Inflammatory macrophage (primary cell): ENCODE measurements at regions not wholly inside any gene's neighbourhood (a gene's known extent, or its start where the extent isn't known, plus 50 kb on each side); places are given as distances from the start of the nearest gene placed in this dataset.
"Not testable (repeated sequence)": the region's sequence is repeated elsewhere in the genome, so short reads cannot be mapped to it uniquely, and the experiment has no call there.

Source experiments
- DNase-seq, 2 donors: peaks; one replicate each; pipeline ENCODE4 v3.0.0-alpha.2; 2020 to 2022

GRCh38 chr16:59959311-59959710 is 1225.2 kb upstream of the GOT2 start:
- no peak for DNase-seq

DNA sequence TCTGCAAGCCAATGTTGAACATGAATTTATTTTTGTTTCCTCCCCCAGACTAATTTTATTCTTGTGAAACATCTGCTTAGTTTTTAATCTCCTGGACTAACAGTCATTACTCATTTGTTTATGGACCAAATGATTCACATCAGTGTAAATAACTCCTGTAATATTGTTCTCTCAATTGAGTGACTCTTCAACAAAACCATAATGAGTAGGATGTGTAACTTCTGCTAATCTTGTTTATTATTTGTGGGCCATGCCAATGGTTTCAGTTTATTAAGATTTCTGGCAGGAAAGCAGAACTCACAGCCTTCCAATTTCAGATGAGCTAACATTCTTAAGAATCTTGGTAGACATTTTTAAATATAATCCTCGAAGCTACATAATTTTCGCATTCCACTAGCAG is 1216.3 kb upstream of the GOT2 start:
- DNase-seq, result no peak

- DNase-seq, result not testable (repeated sequence)
Observed at GRCh38 chr16:59944041-59944440, 1209.9 kb upstream of the GOT2 start.

GRCh38 chr16:59941594-59941993 is 1207.5 kb upstream of the GOT2 start:
- DNase-seq, result no peak

- DNase-seq, result no peak
Observed at GRCh38 chr16:59920054-59920453, 1185.9 kb upstream of the GOT2 start.

- DNase-seq, result no peak
Observed at GRCh38 chr16:59913666-59914065, 1179.5 kb upstream of the GOT2 start.

DNA sequence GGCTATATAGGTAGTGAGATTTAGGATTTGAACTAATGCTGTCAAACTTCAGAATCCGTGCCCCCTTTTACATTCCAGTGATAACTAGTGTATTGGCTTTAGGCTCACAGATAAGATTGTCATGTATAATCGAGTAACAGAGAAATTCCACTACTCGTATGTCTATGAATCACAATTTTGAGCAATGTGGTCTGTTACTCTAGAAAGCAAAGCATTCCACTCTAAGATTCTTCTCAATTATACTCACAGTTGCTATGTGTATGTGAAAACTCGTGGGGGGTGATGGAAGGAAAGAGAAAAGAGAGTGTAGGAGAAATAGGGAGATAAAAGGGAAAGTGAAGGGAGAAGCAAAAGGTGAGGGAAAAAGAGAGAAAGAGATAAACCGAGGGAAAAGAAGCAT is 1175.1 kb upstream of the GOT2 start:
- DNase-seq, result no peak

- no peak for DNase-seq
Observed at GRCh38 chr16:59907611-59908010, 1173.5 kb upstream of the GOT2 start.

GRCh38 chr16:59905606-59906005 is 1171.5 kb upstream of the GOT2 start:
- DNase-seq, result no peak

DNA sequence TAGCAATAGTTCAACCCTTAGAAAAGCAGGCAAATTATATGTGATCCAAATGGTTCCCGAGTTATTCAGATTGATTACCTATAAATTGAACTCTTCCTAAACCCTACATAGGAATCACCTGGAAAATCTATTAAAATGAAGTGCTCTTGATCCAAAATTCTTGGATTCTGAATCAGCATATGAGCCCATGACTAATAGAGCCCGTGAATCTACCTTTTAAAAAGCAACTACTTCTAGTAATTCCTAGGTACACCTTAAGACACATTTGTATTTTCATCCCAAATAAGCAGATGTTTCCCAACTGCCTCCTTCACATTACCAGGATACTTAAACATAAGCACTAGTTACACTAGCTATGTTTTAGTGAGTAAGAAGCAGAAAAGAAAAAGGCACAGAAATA is 1171.0 kb upstream of the GOT2 start:
- no peak for DNase-seq

DNA sequence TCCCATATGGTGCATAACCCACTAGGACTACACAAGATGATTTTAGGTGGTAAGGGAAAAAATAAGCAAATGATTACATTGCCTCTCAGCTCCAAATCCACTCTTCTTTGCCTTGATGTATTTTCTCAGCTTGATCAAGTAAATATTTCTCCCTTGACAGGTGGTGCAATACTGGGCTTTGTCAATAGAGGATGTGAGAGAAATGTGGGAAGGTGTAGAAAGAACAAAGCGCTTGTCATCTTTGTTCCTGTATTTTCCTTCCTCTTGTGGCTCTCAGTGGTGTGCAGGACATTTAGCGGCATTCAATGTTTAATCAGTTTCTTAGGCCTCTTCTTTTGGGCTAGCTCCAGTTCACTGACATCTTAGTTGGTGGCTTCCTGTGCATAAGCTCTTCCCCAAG is 1165.8 kb upstream of the GOT2 start:
- peak; percentile 20 to 29 for DNase-seq

GRCh38 chr16:59892376-59892775 is 1158.3 kb upstream of the GOT2 start:
- DNase-seq, result no peak

DNA sequence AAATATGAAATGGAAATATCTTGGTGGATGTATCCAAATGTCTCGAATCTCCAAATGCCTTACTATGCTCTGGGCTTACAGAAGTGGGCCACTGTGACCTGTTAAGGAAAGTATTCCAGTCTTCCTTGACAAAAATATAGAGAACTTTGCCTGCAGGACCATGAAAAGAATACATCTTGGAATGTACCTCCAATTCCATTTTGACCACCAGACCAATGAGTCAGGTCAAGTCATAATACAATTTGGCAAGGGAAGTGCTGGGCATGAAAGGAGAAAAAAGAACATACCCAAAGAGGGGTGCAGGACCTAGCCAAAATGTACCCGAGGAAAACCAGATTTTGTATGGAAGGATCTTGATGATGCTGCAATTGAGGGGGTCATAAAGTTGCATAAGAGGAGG is 1153.7 kb upstream of the GOT2 start:
- DNase-seq, result no peak

DNA sequence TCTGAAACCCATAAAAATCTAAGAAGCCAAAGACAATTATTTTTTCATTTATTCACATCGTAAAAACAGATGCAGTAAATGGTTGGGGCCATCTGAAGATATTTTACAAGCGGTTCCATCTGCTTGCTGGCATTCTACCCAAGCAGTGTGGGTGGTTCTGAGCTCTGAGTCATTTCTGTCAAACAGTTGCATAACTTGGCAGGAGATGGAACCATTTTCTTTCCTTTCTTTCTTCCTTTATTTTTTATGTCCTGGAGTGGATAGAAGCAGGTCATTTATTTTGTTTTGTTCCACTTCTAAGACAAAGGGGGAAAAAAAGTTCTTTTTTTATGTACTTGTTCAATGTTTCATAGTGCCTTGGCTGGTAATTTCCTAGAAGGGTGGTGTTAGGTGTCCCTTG is 1151.9 kb upstream of the GOT2 start:
- DNase-seq, result peak; percentile 22 to 36

- peak in 1 of 2 donors; percentile 28 for DNase-seq
Observed at GRCh38 chr16:59881376-59881775, 1147.3 kb upstream of the GOT2 start.

GRCh38 chr16:59880611-59881010 is 1146.5 kb upstream of the GOT2 start:
- no peak for DNase-seq

DNA sequence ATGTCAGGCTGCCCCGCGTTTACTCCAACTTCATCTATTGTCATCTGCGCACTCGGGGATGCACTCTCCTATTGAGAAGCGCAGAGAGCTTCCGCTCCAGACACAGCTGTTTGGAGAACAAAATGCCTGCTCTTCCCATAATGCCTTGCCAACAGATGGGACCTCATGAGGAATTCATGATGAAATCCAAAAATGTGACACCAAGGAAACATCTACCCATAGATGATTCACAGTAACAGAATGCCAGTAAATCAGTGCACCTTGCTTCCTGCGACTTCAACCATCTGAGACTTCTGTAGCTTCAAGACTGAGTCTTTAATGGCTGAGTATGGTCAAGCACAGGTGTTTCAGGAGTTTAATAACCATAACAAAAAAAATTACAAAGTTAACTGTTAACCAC is 1144.9 kb upstream of the GOT2 start:
- no peak for DNase-seq

- DNase-seq, result no peak
Observed at GRCh38 chr16:59878479-59878878, 1144.4 kb upstream of the GOT2 start.

DNA sequence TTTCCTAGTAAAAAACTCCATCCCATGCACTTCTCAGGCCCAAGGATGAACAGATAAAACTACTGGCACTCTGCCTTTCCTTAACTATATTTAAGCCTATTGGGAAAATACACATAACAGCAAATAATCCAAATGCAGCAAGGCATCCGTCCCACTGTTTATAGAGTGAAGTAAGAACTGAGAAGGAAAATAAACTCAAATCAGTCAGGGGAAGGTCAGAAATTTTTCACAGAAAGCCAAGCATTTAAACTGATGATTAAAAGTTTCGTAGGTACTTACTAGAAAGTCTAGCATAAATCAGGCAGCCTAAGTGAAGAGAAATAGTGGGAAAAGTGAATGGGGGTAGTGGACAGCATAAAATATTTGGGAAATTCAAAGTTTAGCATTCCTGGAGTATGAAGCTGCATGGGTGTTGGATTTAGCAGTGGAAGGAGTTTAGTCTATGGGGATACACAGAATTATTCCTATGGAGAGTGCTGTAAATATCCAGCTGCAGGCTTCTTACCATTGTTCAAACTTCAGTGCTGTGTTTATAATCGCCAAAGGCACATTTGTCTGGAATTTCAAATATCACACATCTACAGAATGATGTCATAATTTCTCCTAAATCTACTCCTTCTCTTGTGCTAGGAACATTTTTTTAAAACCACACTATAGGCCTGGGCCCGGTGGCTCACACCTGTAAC is 1131.0 kb upstream of the GOT2 start:
- no peak for DNase-seq

DNA sequence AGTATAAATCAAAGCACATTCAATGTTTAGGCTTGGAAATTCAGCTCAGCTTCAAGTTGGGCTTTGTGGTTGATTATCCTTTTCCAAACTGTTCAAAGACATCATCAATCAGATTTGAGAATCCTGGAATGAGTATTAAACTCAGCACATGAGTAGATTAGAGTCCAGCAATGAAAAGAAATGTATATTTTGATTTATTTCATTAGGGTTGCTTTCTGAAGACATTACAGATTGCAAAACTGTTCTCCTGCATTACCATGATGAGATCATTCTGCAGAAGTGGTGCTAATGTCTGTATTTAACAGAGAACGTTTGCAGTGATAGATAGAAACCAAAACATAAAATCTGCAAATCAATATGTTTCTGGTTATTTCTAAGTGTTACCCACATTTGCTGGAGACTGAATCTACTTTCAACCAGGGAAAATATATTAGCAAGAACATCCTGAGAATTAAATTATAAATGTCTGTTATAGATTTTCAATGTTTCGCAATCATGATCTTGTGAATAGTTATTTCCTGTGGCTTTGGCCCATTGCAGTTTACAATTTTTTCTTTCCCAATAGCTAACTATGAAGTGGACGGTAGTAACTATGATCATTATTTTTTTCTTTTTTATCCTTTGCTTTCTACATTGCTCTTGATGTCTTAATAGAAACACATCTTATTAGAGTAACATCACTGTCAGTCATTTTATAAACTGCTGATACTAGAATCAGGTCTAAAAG is 1125.7 kb upstream of the GOT2 start:
- DNase-seq, result no peak

DNA sequence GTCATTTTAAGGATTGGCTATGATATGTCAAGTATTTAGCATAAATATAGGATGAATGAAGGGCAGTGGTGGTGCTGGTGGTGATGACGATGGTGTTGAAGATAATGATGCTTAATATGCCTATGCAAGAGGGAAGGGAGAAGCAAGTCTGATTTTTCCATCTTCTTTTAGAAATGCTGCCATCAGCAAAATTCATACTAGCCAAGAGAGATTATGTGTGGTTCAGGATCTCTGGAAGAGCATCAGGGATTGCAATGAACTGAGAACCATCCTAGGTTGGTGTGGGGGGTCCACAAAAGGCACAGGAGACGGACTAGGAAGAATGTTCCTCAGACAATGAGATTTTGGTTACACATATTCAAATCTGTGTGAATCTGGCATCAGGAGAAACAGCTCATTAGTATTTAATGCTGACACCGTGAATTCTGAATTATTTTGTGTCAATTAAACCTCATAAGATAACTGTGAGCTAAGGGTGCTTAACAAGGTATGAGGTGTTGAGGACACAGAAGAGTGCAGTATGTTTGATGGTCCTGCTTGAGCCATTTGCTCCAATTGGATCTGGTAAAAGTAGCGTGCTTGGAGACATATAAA is 1120.8 kb upstream of the GOT2 start:
- DNase-seq, result no peak

DNA sequence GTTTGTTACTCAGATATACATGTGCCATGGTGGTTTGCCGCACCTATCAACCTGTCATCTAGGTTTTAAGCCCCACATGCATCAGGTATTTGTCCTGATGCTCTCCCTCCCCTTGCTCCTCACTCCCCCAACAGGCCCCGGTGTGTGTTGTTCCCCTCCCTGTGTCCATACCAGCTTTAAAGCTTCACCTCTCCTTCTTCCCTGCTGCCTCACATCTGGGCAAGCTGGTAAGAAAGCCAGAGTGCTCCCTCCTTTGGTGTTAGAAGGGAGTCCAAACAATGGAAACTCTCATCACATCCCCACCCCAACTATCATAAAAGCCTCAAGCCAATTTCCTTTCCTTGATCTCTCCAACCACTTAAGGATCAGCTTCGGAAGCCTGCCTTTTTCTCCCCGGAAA is 1115.6 kb upstream of the GOT2 start:
- no peak for DNase-seq

DNA sequence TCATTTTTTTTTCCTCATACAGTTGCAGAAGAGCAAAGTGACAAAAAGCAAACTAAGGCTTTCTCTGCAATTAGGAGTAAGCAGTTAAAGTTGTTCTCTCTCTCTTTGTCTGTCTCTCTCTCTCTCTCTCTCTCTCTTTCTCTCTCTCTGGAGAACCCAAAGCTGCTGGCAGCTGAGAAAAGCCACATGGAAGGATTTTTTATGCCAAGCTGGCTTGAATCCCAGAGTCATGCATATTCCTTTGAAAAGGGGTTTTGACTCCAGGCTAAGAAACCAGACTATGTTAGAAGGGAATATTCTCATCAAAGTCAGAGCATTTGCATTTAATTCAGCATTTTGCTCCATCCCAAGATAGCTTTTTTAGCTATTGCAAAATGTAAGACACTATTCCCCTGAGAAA is 1114.2 kb upstream of the GOT2 start:
- DNase-seq, result no peak

DNA sequence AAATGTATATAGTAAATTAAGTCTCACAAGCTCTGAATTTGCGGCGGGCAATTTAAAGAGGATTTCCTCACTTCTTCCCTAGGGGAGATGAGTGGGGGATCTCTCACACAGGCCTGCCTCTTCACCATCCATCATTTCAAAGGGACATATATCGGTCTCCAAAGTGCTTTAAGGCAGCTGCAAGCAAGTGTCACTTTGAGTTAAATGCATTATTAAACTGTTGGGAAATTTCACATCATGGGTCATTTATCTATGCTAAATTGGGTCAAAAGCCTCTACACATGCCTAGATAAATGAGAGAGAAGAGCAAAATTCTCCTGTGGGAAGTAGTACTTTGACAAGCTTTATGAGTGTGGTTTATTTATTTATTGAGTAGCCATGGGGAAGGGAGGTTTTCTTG is 1106.1 kb upstream of the GOT2 start:
- no peak for DNase-seq
